GM12878 (cell line): ENCODE measurements at regions not wholly inside any gene's neighbourhood (a gene's known extent, or its start where the extent isn't known, plus 50 kb on each side); places are given as distances from the start of the nearest gene placed in this dataset.

ENCODE experiments used
- ATAC-seq: fragments of 200-7000 bp; cut with Tn5 transposase; 3 replicates; pipeline ENCODE4 v1.9.1; 2020; ENCODE audit warnings: mild to moderate bottlenecking, moderate library complexity
- BruUV-seq: library from RNA; stranded (reverse); fragments of 400-500 nt; replicated peaks from 2 replicates; lab custom pipeline; 2021; lab: Mats Ljungman, UMichigan
- CTCF ChIA-PET: fragments of 300-600 bp; sonication (Branson Sonifier 250); formaldehyde crosslinking; extraction: SDS; loops from one replicate; lab custom pipeline; 2021; ENCODE audit warnings: inconsistent platforms; lab: Yijun Ruan, JAX
- POLR2A ChIA-PET: fragments of 350-600 bp; formaldehyde crosslinking; extraction: SDS; loops from one replicate; lab custom pipeline; 2021; ENCODE audit warnings: inconsistent platforms; lab: Charles Lee
- RAD21 ChIA-PET: fragments of 300-600 bp; sonication (Branson Sonifier 250); formaldehyde crosslinking; loops from one replicate; lab custom pipeline; 2023; ENCODE audit warnings: antibody characterized with exemption; ENCODE audit not compliant: unreplicated experiment; lab: Charles Lee
- SMC1A ChIA-PET: fragments of 300-600 bp; sonication (Branson Sonifier 250); formaldehyde crosslinking; loops from one replicate; lab custom pipeline; 2023; ENCODE audit not compliant: unreplicated experiment, uncharacterized antibody; lab: Charles Lee
- DNase-seq: peaks from one replicate; pipeline ENCODE4 v3.0.0-alpha.2; 2011; ENCODE audit warnings: low read depth, low spot score
- FAIRE-seq: peaks from 3 replicates; lab custom pipeline; 2011; peaks lifted over from hg19 to GRCh38; lab: Jason Lieb, UNC
- H2AFZ ChIP-seq: 2 replicates; pipeline ENCODE4 v1.6.0; 2011; ENCODE audit warnings: low read depth, low read length, control low read depth; ENCODE audit not compliant: control insufficient read depth
- H3K27ac ChIP-seq: 2 replicates; pipeline ENCODE4 v1.5.1; 2011; ENCODE audit warnings: control low read depth; ENCODE audit not compliant: control insufficient read depth, insufficient read depth
- H3K27me3 ChIP-seq, 2 experiments: replicated peaks in 1 of 2; 2 replicates each; pipeline versions ENCODE4 v1.6.0 to v1.6.1; 2011; ENCODE audit warnings: low read length in 1 of 2; ENCODE audit not compliant: control insufficient read depth in 2 of 2, insufficient read depth in 2 of 2
- H3K36me3 ChIP-seq, 2 experiments: 2 replicates each; pipeline ENCODE4 v1.5.1; 2011; ENCODE audit warnings: low read length in 1 of 2; ENCODE audit not compliant: control insufficient read depth in 2 of 2, insufficient read depth in 2 of 2
- H3K4me1 ChIP-seq: 2 replicates; pipeline ENCODE4 v1.6.1; 2011; ENCODE audit warnings: mild to moderate bottlenecking, low read length, moderate library complexity, mixed read lengths; ENCODE audit not compliant: control insufficient read depth, insufficient read depth
- H3K4me2 ChIP-seq: 2 replicates; pipeline ENCODE4 v1.6.0; 2011; ENCODE audit warnings: control low read depth; ENCODE audit not compliant: control insufficient read depth, insufficient read depth
- H3K4me3 ChIP-seq: fragments of 200-600 bp; sonication (generic); 2 replicates; pipeline ENCODE4 v1.5.1; 2016
- H3K79me2 ChIP-seq: 2 replicates; pipeline ENCODE4 v1.6.0; 2011; ENCODE audit warnings: low read length; ENCODE audit not compliant: control insufficient read depth, insufficient read depth
- H3K9ac ChIP-seq: 2 replicates; pipeline ENCODE4 v1.8.0; 2011; ENCODE audit warnings: low read length, control low read depth, mixed read lengths; ENCODE audit not compliant: control insufficient read depth, insufficient read depth
- H3K9me3 ChIP-seq: replicated peaks from 3 replicates; pipeline ENCODE4 v1.5.1; 2011; ENCODE audit warnings: mild to moderate bottlenecking, low read length; ENCODE audit not compliant: control insufficient read depth, insufficient read depth
- H4K20me1 ChIP-seq: 2 replicates; pipeline ENCODE4 v1.6.0; 2011; ENCODE audit not compliant: control insufficient read depth, insufficient read depth
- E2F4 ChIP-seq: IDR thresholded peaks from 2 replicates; pipeline ENCODE4 v1.6.1; 2012; ENCODE audit warnings: low read depth, low read length, improper control_type of control experiment
- JUND ChIP-seq: IDR thresholded peaks from 2 replicates; pipeline ENCODE4 v1.6.1; 2012; ENCODE audit warnings: low read depth, mild to moderate bottlenecking, low read length, improper control_type of control experiment, moderate library complexity
- KAT2A ChIP-seq: conservative IDR thresholded peaks from 2 replicates; pipeline ENCODE4 v1.6.1; 2011; ENCODE audit warnings: low read depth, low read length; ENCODE audit not compliant: control insufficient read depth
- SPI1 ChIP-seq: IDR thresholded peaks from 2 replicates; pipeline ENCODE4 v1.6.1; 2011; ENCODE audit warnings: low read depth, mild to moderate bottlenecking, low read length, moderate library complexity, borderline replicate concordance; ENCODE audit not compliant: insufficient read depth
- ZNF217 ChIP-seq: fragments of 450-650 bp; IDR thresholded peaks from 2 replicates; pipeline ENCODE4 v1.6.1; 2017; ENCODE audit warnings: antibody characterized with exemption, mild to moderate bottlenecking
- in situ Hi-C: fragments of 300-500 bp; cut with MboI; formaldehyde crosslinking; loops from 9 replicates; pipeline ENCODE4 v1.14.3; 2018; ENCODE audit warnings: mixed read lengths
- intact Hi-C: fragments of 100-400 bp; cut with micrococcal nuclease; formaldehyde crosslinking; loops from one replicate; pipeline ENCODE4 v1.14.2; 2022; ENCODE audit not compliant: unreplicated experiment
- TF ChIP-seq, protein P1 (sequence below): fragments of 450-650 bp; IDR thresholded peaks from 2 replicates; pipeline ENCODE4 v1.6.1; 2018; ENCODE audit warnings: mild to moderate bottlenecking, low read depth, moderate library complexity; ENCODE audit not compliant: partially characterized antibody
- TF ChIP-seq, protein P2 (sequence below): fragments of 450-650 bp; IDR thresholded peaks from 2 replicates; pipeline ENCODE4 v1.6.1; 2017; ENCODE audit warnings: low read depth, mild to moderate bottlenecking, moderate library complexity

- no peak for FAIRE-seq
- RAD21 ChIA-PET: no interaction called here
- no peak overlapping the region for H2AFZ ChIP-seq
Measured at GRCh38 chr6:105616521-105616920, 213.6 kb upstream of the PREP start.

More at GRCh38 chr6:105616521-105616920, 213.6 kb upstream of the PREP start:
- Histone ChIP-seq H3K9ac (no peak overlapping the region), H3K9me3 (peaks cover 4% of the 10 kb centered on the region; the same call in 2 of the 3 replicates), H3K4me1 (no peaks in the 10 kb centered on the region), H3K79me2 (no peaks in the 10 kb centered on the region), H3K27ac (no peak overlapping the region), H3K27me3 (no peaks in the 10 kb centered on the region)
- intact Hi-C loops: no loop called here
- TF ChIP-seq, protein P1, sequence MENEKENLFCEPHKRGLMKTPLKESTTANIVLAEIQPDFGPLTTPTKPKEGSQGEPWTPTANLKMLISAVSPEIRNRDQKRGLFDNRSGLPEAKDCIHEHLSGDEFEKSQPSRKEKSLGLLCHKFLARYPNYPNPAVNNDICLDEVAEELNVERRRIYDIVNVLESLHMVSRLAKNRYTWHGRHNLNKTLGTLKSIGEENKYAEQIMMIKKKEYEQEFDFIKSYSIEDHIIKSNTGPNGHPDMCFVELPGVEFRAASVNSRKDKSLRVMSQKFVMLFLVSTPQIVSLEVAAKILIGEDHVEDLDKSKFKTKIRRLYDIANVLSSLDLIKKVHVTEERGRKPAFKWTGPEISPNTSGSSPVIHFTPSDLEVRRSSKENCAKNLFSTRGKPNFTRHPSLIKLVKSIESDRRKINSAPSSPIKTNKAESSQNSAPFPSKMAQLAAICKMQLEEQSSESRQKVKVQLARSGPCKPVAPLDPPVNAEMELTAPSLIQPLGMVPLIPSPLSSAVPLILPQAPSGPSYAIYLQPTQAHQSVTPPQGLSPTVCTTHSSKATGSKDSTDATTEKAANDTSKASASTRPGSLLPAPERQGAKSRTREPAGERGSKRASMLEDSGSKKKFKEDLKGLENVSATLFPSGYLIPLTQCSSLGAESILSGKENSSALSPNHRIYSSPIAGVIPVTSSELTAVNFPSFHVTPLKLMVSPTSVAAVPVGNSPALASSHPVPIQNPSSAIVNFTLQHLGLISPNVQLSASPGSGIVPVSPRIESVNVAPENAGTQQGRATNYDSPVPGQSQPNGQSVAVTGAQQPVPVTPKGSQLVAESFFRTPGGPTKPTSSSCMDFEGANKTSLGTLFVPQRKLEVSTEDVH: no peak
- TF ChIP-seq KAT2A (no peak), JUND (no peak), ZNF217 (no peak), E2F4 (no peak), SPI1 (no peak)
- TF ChIP-seq, protein P2, sequence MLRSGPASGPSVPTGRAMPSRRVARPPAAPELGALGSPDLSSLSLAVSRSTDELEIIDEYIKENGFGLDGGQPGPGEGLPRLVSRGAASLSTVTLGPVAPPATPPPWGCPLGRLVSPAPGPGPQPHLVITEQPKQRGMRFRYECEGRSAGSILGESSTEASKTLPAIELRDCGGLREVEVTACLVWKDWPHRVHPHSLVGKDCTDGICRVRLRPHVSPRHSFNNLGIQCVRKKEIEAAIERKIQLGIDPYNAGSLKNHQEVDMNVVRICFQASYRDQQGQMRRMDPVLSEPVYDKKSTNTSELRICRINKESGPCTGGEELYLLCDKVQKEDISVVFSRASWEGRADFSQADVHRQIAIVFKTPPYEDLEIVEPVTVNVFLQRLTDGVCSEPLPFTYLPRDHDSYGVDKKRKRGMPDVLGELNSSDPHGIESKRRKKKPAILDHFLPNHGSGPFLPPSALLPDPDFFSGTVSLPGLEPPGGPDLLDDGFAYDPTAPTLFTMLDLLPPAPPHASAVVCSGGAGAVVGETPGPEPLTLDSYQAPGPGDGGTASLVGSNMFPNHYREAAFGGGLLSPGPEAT: no peak
- TF ChIP-seq, all 136 proteins: peak for 0
- in situ Hi-C loops: no loop called here
- ChIA-PET POLR2A (no interaction called here), SMC1A (interaction anchor here (0.7 to 1.0 kb wide), 2 partner anchors 16 to 71 kb away, joined by 3 read pairs; no protein-coding TSS in a partner anchor), CTCF (interaction anchor here (0.6 to 1.6 kb wide), 2 partner anchors 12 to 41 kb away, joined by 3 to 4 read pairs; no protein-coding TSS in a partner anchor)
- DNase-seq (no peak), ATAC-seq (no peak)
- Histone ChIP-seq H3K36me3 (no peaks in the 10 kb centered on the region), H4K20me1 (no peaks in the 10 kb centered on the region), H3K4me2 (no peak overlapping the region), H3K4me3 (no peak overlapping the region)
- BruUV-seq: no TSS peak
